A549 (cell line): ENCODE measurements at regions not wholly inside any gene's neighbourhood (a gene's known extent, or its start where the extent isn't known, plus 50 kb on each side); places are given as distances from the start of the nearest gene placed in this dataset.
A peak's percentile ranks its signal among the peaks of the same experiment; 100 is the strongest.

Experiments
- ATAC-seq, 2 experiments: fragments of 200-7000 bp in 1 of 2; fragments of >200 bp in 1 of 2; cut with Nextera tagmentation in 1 of 2; cut with Tn5 transposase in 1 of 2; 3 replicates each; pipeline versions ENCODE4 v1.8.0 to v1.9.1; 2018 to 2020; ENCODE audit warnings: mild to moderate bottlenecking in 1 of 2, moderate library complexity in 1 of 2
- CTCF ChIA-PET: fragments of 300-600 bp; sonication (Branson Sonifier 250); formaldehyde crosslinking; extraction: SDS; loops from one replicate; lab custom pipeline; 2021; ENCODE audit warnings: antibody characterized with exemption, inconsistent platforms; lab: Yijun Ruan, JAX
- POLR2A ChIA-PET: fragments of 350-600 bp; formaldehyde crosslinking; extraction: SDS; loops from one replicate; lab custom pipeline; 2021; ENCODE audit warnings: antibody characterized with exemption, inconsistent platforms; lab: Yijun Ruan, JAX
- DNase-seq, 2 experiments: peaks; one replicate each; pipeline versions ENCODE4 v3.0.0 to v3.0.0-alpha.2; 2011 to 2016; ENCODE audit warnings: low read depth in 1 of 2, low spot score in 1 of 2
- FAIRE-seq: peaks from 2 replicates; lab custom pipeline; 2011; peaks lifted over from hg19 to GRCh38; lab: Jason Lieb, UNC
- H3K27ac ChIP-seq, 2 experiments: fragments of >200 bp; sonication (Bioruptor Twin); formaldehyde crosslinking; 3 replicates each; pipeline ENCODE4 v1.5.1; 2016 to 2017
- H3K4me1 ChIP-seq: fragments of >200 bp; sonication (Bioruptor Twin); formaldehyde crosslinking; 3 replicates; pipeline ENCODE4 v1.6.1; 2016
- H3K4me2 ChIP-seq: fragments of >200 bp; sonication (Bioruptor Twin); formaldehyde crosslinking; 3 replicates; pipeline ENCODE4 v1.6.1; 2016
- H3K4me3 ChIP-seq: fragments of >200 bp; sonication (Bioruptor Twin); formaldehyde crosslinking; 3 replicates; pipeline ENCODE4 v1.5.1; 2016
- H3K9me3 ChIP-seq: fragments of >200 bp; sonication (Bioruptor Twin); formaldehyde crosslinking; 3 replicates; pipeline ENCODE4 v1.6.1; 2016
- EP300 ChIP-seq, 2 experiments: fragments of >200 bp; sonication (Bioruptor Twin); formaldehyde crosslinking; IDR thresholded peaks; 2 replicates in 1 of 2; 3 replicates in 1 of 2; pipeline ENCODE4 v1.6.1; 2016 to 2017
- HDAC2 ChIP-seq: fragments of 200-600 bp; sonication (generic); IDR thresholded peaks from 2 replicates; pipeline ENCODE4 v1.6.1; 2016
- HEYL ChIP-seq: fragments of 250-450 bp; sonication (Bioruptor Pico); IDR thresholded peaks from 2 replicates; pipeline ENCODE4 v1.8.0; 2021; ENCODE audit warnings: mild to moderate bottlenecking, moderate library complexity
- HOXB5 ChIP-seq: fragments of 250-450 bp; sonication (Bioruptor Pico); IDR thresholded peaks from 2 replicates; pipeline ENCODE4 v1.5.0; 2020; ENCODE audit warnings: mild to moderate bottlenecking, moderate library complexity
- JUN ChIP-seq, 2 experiments: fragments of >200 bp; sonication (Bioruptor Twin); formaldehyde crosslinking; IDR thresholded peaks; 2 replicates in 1 of 2; 3 replicates in 1 of 2; pipeline ENCODE4 v1.6.1; 2016 to 2017
- KDM1A ChIP-seq: fragments of 200-600 bp; sonication (generic); IDR thresholded peaks from 2 replicates; pipeline ENCODE4 v1.6.1; 2016; ENCODE audit warnings: low read depth, mild to moderate bottlenecking
- MAFK ChIP-seq: fragments of 450-650 bp; IDR thresholded peaks from 2 replicates; pipeline ENCODE4 v1.6.1; 2014; ENCODE audit not compliant: partially characterized antibody
- MYC ChIP-seq: IDR thresholded peaks from 2 replicates; pipeline ENCODE4 v1.6.1; 2012; ENCODE audit warnings: mild to moderate bottlenecking, inconsistent platforms, low read length, improper control_type of control experiment, borderline replicate concordance
- NPAS2 ChIP-seq: fragments of 250-450 bp; sonication (Bioruptor Pico); IDR thresholded peaks from 2 replicates; pipeline ENCODE4 v1.8.0; 2022; ENCODE audit warnings: mild to moderate bottlenecking, moderate library complexity, borderline replicate concordance
- POLR2A ChIP-seq: IDR thresholded peaks from 2 replicates; pipeline ENCODE4 v1.6.1; 2012; ENCODE audit warnings: mild to moderate bottlenecking, low read length
- RFX5 ChIP-seq: fragments of 450-650 bp; IDR thresholded peaks from 2 replicates; pipeline ENCODE4 v1.7.1; 2014; ENCODE audit warnings: antibody characterized with exemption, mild to moderate bottlenecking, moderate library complexity
- TP53 ChIP-seq: fragments of 250-450 bp; sonication (Bioruptor Pico); IDR thresholded peaks from 2 replicates; pipeline ENCODE4 v1.5.0; 2021; ENCODE audit warnings: mild to moderate bottlenecking, moderate library complexity
- ZFP36 ChIP-seq: fragments of 450-650 bp; IDR thresholded peaks from 2 replicates; pipeline ENCODE4 v1.6.1; 2014; ENCODE audit warnings: borderline replicate concordance; ENCODE audit not compliant: partially characterized antibody
- WGBS: methylation state at CpG from one replicate; pipeline ENCODE4 v1.1.6; 2017; ENCODE audit errors: missing lambda C conversion rate; 5-methylcytosine and 5-hydroxymethylcytosine counted together
- TF ChIP-seq, protein P1 (sequence below): fragments of 450-650 bp; IDR thresholded peaks from 2 replicates; pipeline ENCODE4 v1.6.1; 2014; ENCODE audit warnings: antibody characterized with exemption
- TF ChIP-seq, protein P2 (sequence below): fragments of >200 bp; sonication (Bioruptor Twin); formaldehyde crosslinking; IDR thresholded peaks from 3 replicates; pipeline ENCODE4 v1.5.1; 2016
- TF ChIP-seq, protein P3 (sequence below): IDR thresholded peaks from 2 replicates; pipeline ENCODE4 v1.6.1; 2012
- TF ChIP-seq, protein P4 (sequence below): IDR thresholded peaks from 2 replicates; pipeline ENCODE4 v1.6.1; 2012; ENCODE audit warnings: low read depth, borderline replicate concordance
- TF ChIP-seq, protein P5 (sequence below): fragments of 250-450 bp; sonication (Bioruptor Pico); IDR thresholded peaks from 2 replicates; pipeline ENCODE4 v1.5.0; 2021; ENCODE audit warnings: mild to moderate bottlenecking, moderate library complexity, borderline replicate concordance
- TF ChIP-seq, protein P6 (sequence below): fragments of 200-600 bp; sonication (generic); IDR thresholded peaks from 2 replicates; pipeline ENCODE4 v1.6.1; 2016; ENCODE audit warnings: antibody characterized with exemption, mild to moderate bottlenecking, moderate library complexity

DNA sequence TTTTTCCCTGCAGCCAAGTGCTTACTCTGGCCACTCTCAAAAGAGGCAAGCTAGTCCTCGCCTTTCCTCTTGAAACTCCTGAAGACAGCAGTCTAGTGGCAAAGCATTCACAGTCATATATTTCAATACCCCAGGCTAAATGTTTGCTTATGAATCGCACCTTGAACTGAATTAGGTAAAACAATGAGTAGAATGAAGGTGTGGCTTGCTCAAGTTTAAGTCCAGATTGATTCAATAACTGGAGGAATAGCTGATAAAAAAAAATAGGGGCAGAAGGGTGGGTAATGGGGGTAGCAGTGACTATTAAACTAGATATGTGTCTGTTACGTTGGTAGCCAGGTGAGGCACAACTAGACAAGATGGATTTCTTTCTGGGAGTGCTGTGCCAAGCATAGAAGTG is 88.2 kb upstream of the EPB41L3 start (continued):
- TF ChIP-seq ZFP36 (no peak), HOXB5 (no peak)

DNA sequence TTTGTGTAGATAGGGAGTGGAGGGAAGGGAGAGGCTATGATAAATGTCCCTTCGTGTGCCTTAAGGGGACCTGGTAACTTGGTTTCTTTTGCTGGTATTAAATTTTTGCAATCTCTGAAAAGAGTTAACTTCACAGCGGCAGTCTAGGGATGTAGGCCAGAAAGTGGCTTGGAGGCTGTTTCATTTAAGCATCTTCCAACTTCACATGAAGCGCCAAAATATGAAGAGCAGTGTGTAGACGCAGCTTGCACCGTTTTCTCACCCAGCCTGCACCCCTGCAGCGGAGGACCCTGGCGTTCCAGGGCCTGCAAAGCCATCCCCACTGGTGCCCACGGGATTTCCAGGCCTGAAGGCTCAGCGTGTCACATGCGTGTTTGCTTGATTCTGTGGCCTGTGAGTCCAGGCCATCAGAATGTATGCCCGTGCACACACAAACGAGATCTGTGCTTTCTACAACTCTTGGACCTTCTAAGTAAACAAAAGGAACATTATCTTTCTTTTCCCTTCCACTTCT is 87.2 kb upstream of the EPB41L3 start:
- no peak for DNase-seq
- CTCF ChIA-PET, result no interaction called here
- ATAC-seq, result no peak
- no peak overlapping the region for H3K27ac ChIP-seq
- POLR2A ChIA-PET, result no interaction called here
- 58% methylated on average over 7 of the region's 12 CpGs for WGBS
- TF ChIP-seq, protein P1, sequence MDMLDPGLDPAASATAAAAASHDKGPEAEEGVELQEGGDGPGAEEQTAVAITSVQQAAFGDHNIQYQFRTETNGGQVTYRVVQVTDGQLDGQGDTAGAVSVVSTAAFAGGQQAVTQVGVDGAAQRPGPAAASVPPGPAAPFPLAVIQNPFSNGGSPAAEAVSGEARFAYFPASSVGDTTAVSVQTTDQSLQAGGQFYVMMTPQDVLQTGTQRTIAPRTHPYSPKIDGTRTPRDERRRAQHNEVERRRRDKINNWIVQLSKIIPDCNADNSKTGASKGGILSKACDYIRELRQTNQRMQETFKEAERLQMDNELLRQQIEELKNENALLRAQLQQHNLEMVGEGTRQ, result no peak
- TF ChIP-seq MAFK, result no peak
- TF ChIP-seq HEYL (CRISPR knock-in tag), result no peak
- TF ChIP-seq MYC, result no peak
- no peak for TF ChIP-seq HDAC2
- TF ChIP-seq, protein P2, sequence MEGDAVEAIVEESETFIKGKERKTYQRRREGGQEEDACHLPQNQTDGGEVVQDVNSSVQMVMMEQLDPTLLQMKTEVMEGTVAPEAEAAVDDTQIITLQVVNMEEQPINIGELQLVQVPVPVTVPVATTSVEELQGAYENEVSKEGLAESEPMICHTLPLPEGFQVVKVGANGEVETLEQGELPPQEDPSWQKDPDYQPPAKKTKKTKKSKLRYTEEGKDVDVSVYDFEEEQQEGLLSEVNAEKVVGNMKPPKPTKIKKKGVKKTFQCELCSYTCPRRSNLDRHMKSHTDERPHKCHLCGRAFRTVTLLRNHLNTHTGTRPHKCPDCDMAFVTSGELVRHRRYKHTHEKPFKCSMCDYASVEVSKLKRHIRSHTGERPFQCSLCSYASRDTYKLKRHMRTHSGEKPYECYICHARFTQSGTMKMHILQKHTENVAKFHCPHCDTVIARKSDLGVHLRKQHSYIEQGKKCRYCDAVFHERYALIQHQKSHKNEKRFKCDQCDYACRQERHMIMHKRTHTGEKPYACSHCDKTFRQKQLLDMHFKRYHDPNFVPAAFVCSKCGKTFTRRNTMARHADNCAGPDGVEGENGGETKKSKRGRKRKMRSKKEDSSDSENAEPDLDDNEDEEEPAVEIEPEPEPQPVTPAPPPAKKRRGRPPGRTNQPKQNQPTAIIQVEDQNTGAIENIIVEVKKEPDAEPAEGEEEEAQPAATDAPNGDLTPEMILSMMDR, result no peak
- no peak for TF ChIP-seq POLR2A
- TF ChIP-seq, protein P3, sequence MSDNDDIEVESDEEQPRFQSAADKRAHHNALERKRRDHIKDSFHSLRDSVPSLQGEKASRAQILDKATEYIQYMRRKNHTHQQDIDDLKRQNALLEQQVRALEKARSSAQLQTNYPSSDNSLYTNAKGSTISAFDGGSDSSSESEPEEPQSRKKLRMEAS, result no peak
- TF ChIP-seq EP300 (IDR thresholded peaks at IDR 0.05), result no peak
- peaks cover 4% of the 10 kb centered on the region; the same call in 1 of the 3 replicates for H3K4me1 ChIP-seq
- no peak overlapping the region for H3K4me3 ChIP-seq
- peak overlapping the region; percentile 89 for H3K4me2 ChIP-seq
- no peaks in the 10 kb centered on the region for H3K9me3 ChIP-seq
- FAIRE-seq, result no peak

DNA sequence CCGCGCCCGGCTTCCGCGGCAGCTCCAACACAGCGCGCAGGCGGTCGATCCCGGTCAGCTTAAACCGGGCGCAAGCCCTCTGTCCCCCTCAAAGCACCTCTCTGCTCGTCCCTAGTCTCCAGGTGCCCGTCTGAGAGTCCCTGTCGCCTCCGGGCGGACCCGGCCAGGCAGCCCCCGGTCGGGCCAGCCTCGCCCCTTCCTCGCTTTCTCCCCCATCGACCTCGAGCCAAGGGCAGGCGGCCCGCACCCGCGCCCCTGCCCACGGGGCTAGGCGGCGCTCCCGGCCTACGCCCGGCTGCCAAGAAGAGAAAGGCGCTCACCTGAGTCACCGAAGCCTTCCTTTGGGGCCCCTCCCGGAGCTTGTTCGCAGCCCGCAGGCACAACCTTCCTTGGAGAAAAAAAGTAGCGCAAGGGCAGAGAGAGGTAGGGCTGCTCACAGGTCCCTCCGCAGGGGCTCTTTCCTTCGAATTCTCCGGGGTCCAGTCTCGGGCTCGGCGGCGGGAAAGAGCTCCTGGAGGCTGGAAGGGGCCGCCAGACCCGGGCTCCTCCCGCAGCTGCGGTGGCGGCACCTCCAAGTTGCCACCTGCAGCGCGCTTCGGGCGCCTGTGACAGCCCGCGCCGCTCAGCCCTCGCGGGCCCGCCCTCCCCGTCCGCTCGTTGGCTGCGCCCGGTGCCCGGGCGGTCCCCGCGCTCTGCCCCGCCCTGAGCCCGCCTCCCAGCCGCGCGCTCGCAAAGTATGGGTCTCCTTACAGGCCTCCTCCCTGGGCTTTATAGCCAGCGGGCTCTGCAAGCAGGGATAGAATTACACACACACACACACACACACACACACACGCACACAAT is 86.5 kb upstream of the EPB41L3 start:
- 0% methylated on average over 15 of the region's 79 CpGs for WGBS

More for the DNA sequence above, 86.5 kb upstream of the EPB41L3 start:
- Histone ChIP-seq H3K4me2 (peak overlapping the region; percentile 89), H3K4me3 (peak overlapping the region; percentile 43), H3K4me1 (peaks cover 4% of the 10 kb centered on the region; the same call in 1 of the 3 replicates), H3K9me3 (no peaks in the 10 kb centered on the region), H3K27ac (no peak overlapping the region)
- TF ChIP-seq, protein P4, sequence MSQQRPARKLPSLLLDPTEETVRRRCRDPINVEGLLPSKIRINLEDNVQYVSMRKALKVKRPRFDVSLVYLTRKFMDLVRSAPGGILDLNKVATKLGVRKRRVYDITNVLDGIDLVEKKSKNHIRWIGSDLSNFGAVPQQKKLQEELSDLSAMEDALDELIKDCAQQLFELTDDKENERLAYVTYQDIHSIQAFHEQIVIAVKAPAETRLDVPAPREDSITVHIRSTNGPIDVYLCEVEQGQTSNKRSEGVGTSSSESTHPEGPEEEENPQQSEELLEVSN, result no peak
- TF ChIP-seq, protein P3, result no peak
- TF ChIP-seq JUN (IDR thresholded peaks at IDR 0.05) (no peak), KDM1A (no peak), TP53 (CRISPR knock-in tag) (no peak), NPAS2 (CRISPR knock-in tag) (no peak), RFX5 (no peak)
- TF ChIP-seq, protein P5, sequence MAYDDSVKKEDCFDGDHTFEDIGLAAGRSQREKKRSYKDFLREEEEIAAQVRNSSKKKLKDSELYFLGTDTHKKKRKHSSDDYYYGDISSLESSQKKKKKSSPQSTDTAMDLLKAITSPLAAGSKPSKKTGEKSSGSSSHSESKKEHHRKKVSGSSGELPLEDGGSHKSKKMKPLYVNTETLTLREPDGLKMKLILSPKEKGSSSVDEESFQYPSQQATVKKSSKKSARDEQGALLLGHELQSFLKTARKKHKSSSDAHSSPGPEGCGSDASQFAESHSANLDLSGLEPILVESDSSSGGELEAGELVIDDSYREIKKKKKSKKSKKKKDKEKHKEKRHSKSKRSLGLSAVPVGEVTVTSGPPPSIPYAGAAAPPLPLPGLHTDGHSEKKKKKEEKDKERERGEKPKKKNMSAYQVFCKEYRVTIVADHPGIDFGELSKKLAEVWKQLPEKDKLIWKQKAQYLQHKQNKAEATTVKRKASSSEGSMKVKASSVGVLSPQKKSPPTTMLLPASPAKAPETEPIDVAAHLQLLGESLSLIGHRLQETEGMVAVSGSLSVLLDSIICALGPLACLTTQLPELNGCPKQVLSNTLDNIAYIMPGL (CRISPR knock-in tag), result no peak
- TF ChIP-seq, protein P6, sequence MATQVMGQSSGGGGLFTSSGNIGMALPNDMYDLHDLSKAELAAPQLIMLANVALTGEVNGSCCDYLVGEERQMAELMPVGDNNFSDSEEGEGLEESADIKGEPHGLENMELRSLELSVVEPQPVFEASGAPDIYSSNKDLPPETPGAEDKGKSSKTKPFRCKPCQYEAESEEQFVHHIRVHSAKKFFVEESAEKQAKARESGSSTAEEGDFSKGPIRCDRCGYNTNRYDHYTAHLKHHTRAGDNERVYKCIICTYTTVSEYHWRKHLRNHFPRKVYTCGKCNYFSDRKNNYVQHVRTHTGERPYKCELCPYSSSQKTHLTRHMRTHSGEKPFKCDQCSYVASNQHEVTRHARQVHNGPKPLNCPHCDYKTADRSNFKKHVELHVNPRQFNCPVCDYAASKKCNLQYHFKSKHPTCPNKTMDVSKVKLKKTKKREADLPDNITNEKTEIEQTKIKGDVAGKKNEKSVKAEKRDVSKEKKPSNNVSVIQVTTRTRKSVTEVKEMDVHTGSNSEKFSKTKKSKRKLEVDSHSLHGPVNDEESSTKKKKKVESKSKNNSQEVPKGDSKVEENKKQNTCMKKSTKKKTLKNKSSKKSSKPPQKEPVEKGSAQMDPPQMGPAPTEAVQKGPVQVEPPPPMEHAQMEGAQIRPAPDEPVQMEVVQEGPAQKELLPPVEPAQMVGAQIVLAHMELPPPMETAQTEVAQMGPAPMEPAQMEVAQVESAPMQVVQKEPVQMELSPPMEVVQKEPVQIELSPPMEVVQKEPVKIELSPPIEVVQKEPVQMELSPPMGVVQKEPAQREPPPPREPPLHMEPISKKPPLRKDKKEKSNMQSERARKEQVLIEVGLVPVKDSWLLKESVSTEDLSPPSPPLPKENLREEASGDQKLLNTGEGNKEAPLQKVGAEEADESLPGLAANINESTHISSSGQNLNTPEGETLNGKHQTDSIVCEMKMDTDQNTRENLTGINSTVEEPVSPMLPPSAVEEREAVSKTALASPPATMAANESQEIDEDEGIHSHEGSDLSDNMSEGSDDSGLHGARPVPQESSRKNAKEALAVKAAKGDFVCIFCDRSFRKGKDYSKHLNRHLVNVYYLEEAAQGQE, result no peak
- ChIA-PET POLR2A (no interaction called here), CTCF (interaction anchor here (0.8 to 1.0 kb wide), 2 partner anchors 10 to 19 kb away, joined by 3 to 5 read pairs; no protein-coding TSS in a partner anchor)
- ATAC-seq (peak; percentile 85 to 94), DNase-seq (peak; percentile 25 to 31), FAIRE-seq (no peak)
